ENCODE measurements at regions not wholly inside any gene's neighbourhood (a gene's known extent, or its start where the extent isn't known, plus 50 kb on each side); places are given as distances from the start of the nearest gene placed in this dataset.

- Mint-ChIP-seq H3K27me3 (no peaks in the 10 kb centered on the region), H3K4me3 (no peak overlapping the region), H3K27ac (peak overlapping the region; percentile 57)
These were observed 348.6 kb downstream of the PTTG2 start for GRCh38 chr4:38308728-38309311.

DNA sequence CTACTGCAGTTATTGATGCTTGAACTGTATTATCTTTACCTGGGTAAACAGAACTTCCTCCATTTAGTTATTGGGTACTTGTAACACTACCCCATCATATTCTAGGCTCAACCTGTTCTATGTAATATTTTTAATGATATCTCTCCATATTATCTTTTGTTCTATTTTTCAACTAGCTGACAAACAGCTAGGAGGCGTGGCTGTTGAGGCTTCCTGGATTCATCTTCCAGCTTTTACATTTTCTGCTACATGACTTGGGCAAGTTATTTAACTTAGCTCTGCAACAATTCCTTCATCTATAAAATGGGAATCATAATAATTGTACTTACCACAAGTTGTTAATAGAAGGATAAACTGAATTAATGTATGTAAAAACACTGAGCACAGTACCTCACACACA is 349.3 kb downstream of the PTTG2 start:
- Mint-ChIP-seq H3K9me3 (peaks cover 3% of the 10 kb centered on the region), H3K27ac (no peak overlapping the region), H3K36me3 (peaks cover 9% of the 10 kb centered on the region), H3K27me3 (no peaks in the 10 kb centered on the region), H3K4me3 (no peak overlapping the region), H3K4me1 (peaks cover 59% of the 10 kb centered on the region)
- DNase-seq: no peak

More at GRCh38 chr4:38308728-38309311, 348.6 kb downstream of the PTTG2 start:
- H3K36me3 Mint-ChIP-seq: peaks cover 7% of the 10 kb centered on the region
- no peak for DNase-seq
- peaks cover 2% of the 10 kb centered on the region for H3K9me3 Mint-ChIP-seq
- peaks cover 54% of the 10 kb centered on the region for H3K4me1 Mint-ChIP-seq

DNA sequence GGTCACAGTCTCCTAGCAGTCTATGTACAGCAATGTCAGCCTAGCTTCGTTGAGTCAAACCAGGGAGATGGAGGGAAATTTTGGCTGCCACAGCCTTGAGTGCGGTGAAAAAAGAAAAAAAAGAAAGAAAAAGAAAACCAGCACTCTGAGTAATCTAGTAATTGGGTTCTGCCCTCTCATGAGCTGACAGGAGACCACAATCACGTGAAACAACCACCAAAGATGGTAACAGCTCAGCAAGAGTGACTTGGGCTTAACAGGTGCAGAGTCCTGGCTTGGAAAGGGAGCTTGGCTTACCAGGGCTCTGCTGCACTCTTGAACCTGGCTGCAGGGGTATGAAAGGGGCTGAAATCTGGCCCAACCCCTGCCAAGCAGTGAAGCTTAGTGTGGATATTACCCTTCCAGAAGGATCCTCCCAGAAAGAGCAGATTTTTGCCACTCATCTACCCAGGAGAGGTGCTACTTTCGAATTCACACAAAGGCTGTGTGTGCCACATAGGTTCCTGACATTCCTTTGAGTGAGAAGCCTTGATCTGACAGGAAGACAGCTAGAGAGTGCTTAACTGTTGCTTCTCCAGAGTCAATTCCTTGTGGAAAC is 350.3 kb downstream of the PTTG2 start:
- H3K36me3 Mint-ChIP-seq: peaks cover 4% of the 10 kb centered on the region
- H3K4me3 Mint-ChIP-seq: peak overlapping the region; percentile 29

DNA sequence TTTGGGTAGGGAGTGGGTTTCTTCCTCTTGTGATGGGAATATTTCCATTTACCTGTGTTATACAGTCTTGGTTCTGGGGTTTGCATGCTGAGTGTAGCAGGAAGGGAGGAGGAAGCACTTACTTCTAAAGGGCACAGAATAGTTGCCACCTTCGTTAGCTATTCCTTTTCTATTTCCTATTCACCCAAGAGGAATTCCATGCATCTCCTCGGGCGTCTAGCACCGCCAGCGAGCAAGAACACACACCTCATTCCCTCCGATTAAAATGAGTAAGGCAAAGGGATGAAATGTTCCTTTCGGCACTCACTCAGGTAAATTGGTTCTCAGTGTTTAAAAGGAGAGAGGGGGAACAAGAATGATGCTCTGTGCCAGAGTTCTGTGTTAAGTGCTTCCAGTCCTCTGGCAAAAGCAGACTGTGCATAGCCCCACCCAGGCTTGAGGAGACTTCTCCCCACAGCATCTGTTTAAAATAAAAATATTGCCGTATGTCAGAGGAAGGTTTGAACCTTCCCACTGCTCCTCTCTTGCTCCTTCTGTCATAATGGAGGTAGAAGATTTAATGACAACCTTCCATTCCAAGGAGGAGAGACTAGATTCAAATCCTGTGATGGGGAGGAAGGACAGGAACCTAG is 351.4 kb downstream of the PTTG2 start:
- Mint-ChIP-seq H3K27ac (no peak overlapping the region), H3K4me1 (peaks cover 48% of the 10 kb centered on the region), H3K36me3 (peaks cover 4% of the 10 kb centered on the region), H3K9me3 (peaks cover 3% of the 10 kb centered on the region), H3K4me3 (no peak overlapping the region), H3K27me3 (no peaks in the 10 kb centered on the region)
- no peak for DNase-seq

More for the DNA sequence above, 350.3 kb downstream of the PTTG2 start:
- Mint-ChIP-seq H3K9me3 (peaks cover 3% of the 10 kb centered on the region), H3K4me1 (peaks cover 59% of the 10 kb centered on the region), H3K27me3 (no peaks in the 10 kb centered on the region), H3K27ac (peak overlapping the region; percentile 83)
- peak; percentile 78 for DNase-seq

DNA sequence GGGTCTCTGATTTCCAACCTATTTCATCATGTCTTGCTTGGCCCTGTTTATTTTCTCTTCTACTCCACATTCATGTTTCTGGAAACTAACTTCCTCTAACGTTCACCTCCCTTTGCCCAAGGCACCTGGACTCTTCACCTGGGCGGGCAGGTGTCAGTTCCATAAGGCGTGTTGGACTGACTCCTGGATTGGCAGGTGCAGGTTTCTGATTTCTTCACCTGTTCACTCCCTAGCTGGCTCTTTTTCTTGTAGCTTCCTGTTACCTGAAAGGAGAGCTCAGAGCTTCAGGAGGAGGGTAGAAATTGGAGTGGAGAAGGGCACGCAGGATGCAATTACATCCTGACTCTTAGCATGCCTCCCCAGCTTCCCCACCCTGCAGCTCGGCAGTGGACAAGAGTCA is 350.8 kb upstream of the KLF3 start:
- no peak overlapping the region for H3K27ac Mint-ChIP-seq
- H3K4me3 Mint-ChIP-seq: no peak overlapping the region
- no peaks in the 10 kb centered on the region for H3K27me3 Mint-ChIP-seq
- peaks cover 40% of the 10 kb centered on the region for H3K4me1 Mint-ChIP-seq
- DNase-seq: no peak
- peaks cover 3% of the 10 kb centered on the region for H3K9me3 Mint-ChIP-seq
- H3K36me3 Mint-ChIP-seq: peaks cover 4% of the 10 kb centered on the region

DNA sequence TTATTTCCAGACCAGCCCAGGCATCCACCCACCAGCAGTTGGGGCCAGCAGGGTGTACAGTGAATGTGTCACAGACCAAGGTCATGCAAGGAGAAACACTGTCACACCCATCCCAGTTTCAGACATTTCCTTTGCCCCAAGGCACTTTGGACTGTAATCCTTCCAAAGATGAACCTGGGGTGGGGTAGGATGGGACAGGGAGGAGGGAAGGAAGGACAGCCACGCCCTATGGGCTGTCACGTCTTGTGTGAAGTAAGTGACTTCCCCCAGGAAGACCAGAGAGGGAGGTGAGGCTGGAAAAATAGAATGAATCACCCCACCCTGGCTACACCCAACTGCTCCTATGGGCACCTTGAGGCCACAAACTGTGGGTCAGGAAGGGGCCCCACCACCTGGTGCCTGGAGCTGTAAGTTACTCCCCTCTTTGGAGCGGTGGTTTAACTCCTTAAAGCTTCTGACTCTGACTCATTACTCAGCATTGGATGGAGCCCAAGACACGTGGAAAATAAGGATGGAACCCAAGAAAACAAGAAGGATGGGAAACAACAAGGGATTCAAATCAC is 349.9 kb upstream of the KLF3 start:
- Mint-ChIP-seq H3K9me3 (peaks cover 3% of the 10 kb centered on the region), H3K27ac (no peak overlapping the region), H3K27me3 (no peaks in the 10 kb centered on the region), H3K36me3 (peaks cover 4% of the 10 kb centered on the region), H3K4me1 (peaks cover 43% of the 10 kb centered on the region), H3K4me3 (no peak overlapping the region)
- DNase-seq: no peak

- H3K36me3 Mint-ChIP-seq: peaks cover 4% of the 10 kb centered on the region
- H3K9me3 Mint-ChIP-seq: peaks cover 3% of the 10 kb centered on the region
- no peaks in the 10 kb centered on the region for H3K27me3 Mint-ChIP-seq
- DNase-seq: no peak
- H3K4me3 Mint-ChIP-seq: no peak overlapping the region
- peaks cover 43% of the 10 kb centered on the region for H3K4me1 Mint-ChIP-seq
- no peak overlapping the region for H3K27ac Mint-ChIP-seq
These were observed 349.3 kb upstream of the KLF3 start for GRCh38 chr4:38314663-38315062.

GRCh38 chr4:38315286-38315685 is 348.7 kb upstream of the KLF3 start:
- Mint-ChIP-seq H3K27ac (no peak overlapping the region), H3K27me3 (no peaks in the 10 kb centered on the region), H3K36me3 (peaks cover 4% of the 10 kb centered on the region), H3K4me3 (no peak overlapping the region), H3K4me1 (peaks cover 42% of the 10 kb centered on the region), H3K9me3 (peaks cover 3% of the 10 kb centered on the region)
- DNase-seq: no peak

DNA sequence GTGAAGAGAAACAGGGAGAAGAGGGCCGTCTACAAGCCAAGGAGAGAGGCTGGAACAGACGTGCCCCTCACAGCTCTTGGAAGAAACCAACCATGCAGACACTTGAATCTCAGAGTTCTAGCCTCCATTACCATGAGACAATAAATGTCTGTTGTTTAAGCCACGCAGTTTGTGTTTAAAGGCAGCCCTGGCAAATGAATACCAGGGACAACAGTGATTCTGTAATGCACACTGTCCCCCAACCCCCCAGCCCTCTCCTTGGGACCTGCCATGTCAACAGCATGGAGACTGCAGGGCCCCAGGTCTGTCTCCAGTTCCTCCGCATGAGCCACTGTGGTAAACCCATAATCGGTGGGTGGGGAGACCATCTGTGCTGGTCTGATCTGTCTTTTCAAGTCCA is 348.0 kb upstream of the KLF3 start:
- H3K27ac Mint-ChIP-seq: no peak overlapping the region
- H3K4me3 Mint-ChIP-seq: no peak overlapping the region
- H3K36me3 Mint-ChIP-seq: peaks cover 4% of the 10 kb centered on the region
- no peaks in the 10 kb centered on the region for H3K27me3 Mint-ChIP-seq
- H3K4me1 Mint-ChIP-seq: peaks cover 41% of the 10 kb centered on the region
- peaks cover 3% of the 10 kb centered on the region for H3K9me3 Mint-ChIP-seq
- DNase-seq: no peak

DNA sequence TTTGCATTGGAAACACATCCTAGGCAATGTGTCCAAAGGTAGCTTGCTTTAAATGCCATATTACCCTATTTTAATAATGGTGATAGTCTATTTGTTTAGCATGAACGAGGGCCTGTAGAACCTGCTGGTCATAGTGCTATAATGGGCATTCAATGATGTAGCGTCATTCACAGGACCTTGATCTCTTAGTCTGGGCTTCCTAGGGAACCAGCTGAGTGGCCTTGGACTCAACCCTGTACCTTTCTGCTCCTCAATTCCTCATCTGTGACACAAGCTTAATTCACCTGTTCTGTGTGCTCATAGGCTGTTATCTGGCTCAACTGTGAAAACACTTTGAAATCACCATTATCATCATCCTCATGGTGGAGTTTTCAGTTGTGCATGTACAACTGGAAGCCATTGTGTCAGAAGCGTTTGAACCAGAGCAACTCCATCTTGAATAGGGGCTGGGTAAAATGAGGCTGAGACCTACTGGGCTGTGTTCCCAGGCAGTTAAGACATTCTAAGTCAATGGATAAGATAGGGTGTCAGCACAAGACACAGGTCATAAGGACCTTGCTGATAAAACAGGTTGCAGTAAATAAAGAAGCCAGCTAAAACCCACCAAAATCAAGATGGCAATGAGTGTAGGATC is 346.8 kb upstream of the KLF3 start:
- H3K4me3 Mint-ChIP-seq: no peak overlapping the region
- H3K27me3 Mint-ChIP-seq: no peaks in the 10 kb centered on the region
- peaks cover 2% of the 10 kb centered on the region for H3K36me3 Mint-ChIP-seq
- H3K27ac Mint-ChIP-seq: no peak overlapping the region
- no peak for DNase-seq
- peaks cover 2% of the 10 kb centered on the region for H3K9me3 Mint-ChIP-seq
- peaks cover 37% of the 10 kb centered on the region for H3K4me1 Mint-ChIP-seq

GRCh38 chr4:38318737-38319455 is 345.1 kb upstream of the KLF3 start:
- Mint-ChIP-seq H3K9me3 (peaks cover 1% of the 10 kb centered on the region), H3K36me3 (peaks cover 2% of the 10 kb centered on the region), H3K27ac (peak overlapping the region; percentile 87), H3K4me3 (peak overlapping the region; percentile 70), H3K27me3 (no peaks in the 10 kb centered on the region), H3K4me1 (peaks cover 44% of the 10 kb centered on the region)
- peak; percentile 84 for DNase-seq

- Mint-ChIP-seq H3K27ac (peak overlapping the region; percentile 87), H3K4me1 (peaks cover 45% of the 10 kb centered on the region), H3K27me3 (no peaks in the 10 kb centered on the region), H3K9me3 (peaks cover 4% of the 10 kb centered on the region), H3K36me3 (peaks cover 3% of the 10 kb centered on the region), H3K4me3 (peak overlapping the region; percentile 70)
- DNase-seq: peak; percentile 89
These were observed 344.3 kb upstream of the KLF3 start for GRCh38 chr4:38319456-38320342.

GRCh38 chr4:38320343-38320695 is 343.7 kb upstream of the KLF3 start:
- Mint-ChIP-seq H3K27ac (peak overlapping the region; percentile 87), H3K4me1 (peaks cover 45% of the 10 kb centered on the region)

GRCh38 chr4:38320833-38321232 is 343.2 kb upstream of the KLF3 start:
- Mint-ChIP-seq H3K27ac (peak overlapping the region; percentile 29), H3K9me3 (peaks cover 7% of the 10 kb centered on the region), H3K4me3 (no peak overlapping the region), H3K36me3 (peaks cover 6% of the 10 kb centered on the region), H3K27me3 (no peaks in the 10 kb centered on the region), H3K4me1 (peaks cover 48% of the 10 kb centered on the region)
- DNase-seq: no peak

More at GRCh38 chr4:38320343-38320695, 343.7 kb upstream of the KLF3 start:
- Mint-ChIP-seq H3K9me3 (peaks cover 4% of the 10 kb centered on the region), H3K27me3 (no peaks in the 10 kb centered on the region), H3K4me3 (peak overlapping the region; percentile 70), H3K36me3 (peaks cover 3% of the 10 kb centered on the region)
- DNase-seq: no peak
